NCI-H2081 treated with DMSO at 0.1 percent for 48 hours (cell line): ENCODE measurements at regions not wholly inside any gene's neighbourhood (a gene's known extent, or its start where the extent isn't known, plus 50 kb on each side); places are given as distances from the start of the nearest gene placed in this dataset.

Experiments used
- DNase-seq: peaks from one replicate; lab custom pipeline; 2025; lab: John Stamatoyannopoulos, UW

GRCh38 chr2:103734911-103735310 lies 973.1 kb downstream of the TMEM182 start:
- no peak for DNase-seq

GRCh38 chr2:103738108-103738507 lies 976.3 kb downstream of the TMEM182 start:
- DNase-seq = no peak

- no peak for DNase-seq
Measured at GRCh38 chr2:103738606-103739005, 976.8 kb downstream of the TMEM182 start.

- no peak for DNase-seq
Measured at GRCh38 chr2:103739186-103739585, 977.4 kb downstream of the TMEM182 start.

- DNase-seq = no peak
Measured at GRCh38 chr2:103739921-103740320, 978.1 kb downstream of the TMEM182 start.

GRCh38 chr2:103740631-103741030 lies 978.8 kb downstream of the TMEM182 start:
- DNase-seq = no peak

- DNase-seq = no peak
Measured at GRCh38 chr2:103743195-103743594, 981.4 kb downstream of the TMEM182 start.

- DNase-seq = no peak
Measured at GRCh38 chr2:103754530-103754929, 992.7 kb downstream of the TMEM182 start.

- DNase-seq = no peak
Measured at GRCh38 chr2:103773884-103774283, 1012.1 kb downstream of the TMEM182 start.

GRCh38 chr2:103780088-103780702 lies 1018.4 kb downstream of the TMEM182 start:
- DNase-seq = no peak

GRCh38 chr2:103781313-103781712 lies 1019.5 kb downstream of the TMEM182 start:
- no peak for DNase-seq

GRCh38 chr2:103784261-103784660 lies 1022.4 kb downstream of the TMEM182 start:
- DNase-seq = no peak

GRCh38 chr2:103785432-103785831 lies 1023.6 kb downstream of the TMEM182 start:
- DNase-seq = no peak

- DNase-seq = no peak
Measured at GRCh38 chr2:103785956-103786355, 1024.1 kb downstream of the TMEM182 start.

GRCh38 chr2:103788389-103788788 lies 1026.6 kb downstream of the TMEM182 start:
- DNase-seq = no peak

GRCh38 chr2:103788951-103789350 lies 1027.1 kb downstream of the TMEM182 start:
- DNase-seq = no peak

GRCh38 chr2:103789381-103790095 lies 1027.7 kb downstream of the TMEM182 start:
- DNase-seq = no peak

GRCh38 chr2:103792042-103792441 lies 1030.2 kb downstream of the TMEM182 start:
- DNase-seq = no peak

- no peak for DNase-seq
Measured at GRCh38 chr2:103798291-103798690, 1036.5 kb downstream of the TMEM182 start.

GRCh38 chr2:103804013-103804412 lies 1042.2 kb downstream of the TMEM182 start:
- no peak for DNase-seq

- DNase-seq = no peak
Measured at GRCh38 chr2:103805746-103806145, 1043.9 kb downstream of the TMEM182 start.

GRCh38 chr2:103808814-103809213 lies 1045.1 kb upstream of the POU3F3 start:
- DNase-seq = no peak

- no peak for DNase-seq
Measured at GRCh38 chr2:103809415-103809814, 1044.5 kb upstream of the POU3F3 start.

- no peak for DNase-seq
Measured at GRCh38 chr2:103809941-103810441, 1043.9 kb upstream of the POU3F3 start.
